GM23338 (cell line): ENCODE measurements at regions not wholly inside any gene's neighbourhood (a gene's known extent, or its start where the extent isn't known, plus 50 kb on each side); places are given as distances from the start of the nearest gene placed in this dataset.

Experiments used
- CTCF ChIP-seq, 2 experiments: fragments of 200-600 bp in 1 of 2; sonication (generic) in 1 of 2; conservative IDR thresholded peaks; 2 replicates each; pipeline versions ENCODE4 v1.5.1 to v1.6.1; 2016 to 2017; ENCODE audit warnings: antibody characterized with exemption in 2 of 2, low read depth in 2 of 2, mild to moderate bottlenecking in 2 of 2, moderate library complexity in 1 of 2
- EZH2phosphoT487 ChIP-seq: fragments of 200-600 bp; sonication (generic); IDR thresholded peaks from one replicate; pipeline ENCODE4 v1.8.1; 2018; ENCODE audit warnings: antibody characterized with exemption; ENCODE audit not compliant: unreplicated experiment

GRCh38 chr18:59748628-59749360, 51.6 kb upstream of the CCBE1 start:
- TF ChIP-seq CTCF (conservative IDR thresholded peaks at IDR 0.05; ENCODE audit: low read depth in 2 of 2) = no peak
- TF ChIP-seq EZH2phosphoT487 = no peak
